Mammary epithelial cell (primary cell): ENCODE measurements at regions not wholly inside any gene's neighbourhood (a gene's known extent, or its start where the extent isn't known, plus 50 kb on each side); places are given as distances from the start of the nearest gene placed in this dataset.

Experiments
- CTCF ChIP-seq, 2 donors: IDR thresholded peaks in 1 of 2; conservative IDR thresholded peaks in 1 of 2; 2 replicates each; pipeline ENCODE4 v1.5.1; 2011 to 2012; ENCODE audit warnings: inconsistent platforms in 2 of 2, low read length in 2 of 2, mild to moderate bottlenecking in 2 of 2, control low read depth in 1 of 2, low read depth in 1 of 2; ENCODE audit not compliant: insufficient read depth in 1 of 2; ENCODE audit errors: extremely low read depth in 1 of 2
- EZH2 ChIP-seq: IDR thresholded peaks from 2 replicates; pipeline ENCODE4 v1.6.1; 2012; ENCODE audit warnings: low read length, inconsistent platforms, borderline replicate concordance

- TF ChIP-seq CTCF (conservative IDR thresholded peaks at IDR 0.05 in 1 of 2, IDR thresholded peaks at IDR 0.05 in 1 of 2; ENCODE audit: extremely low read depth in 1 of 2, insufficient read depth in 1 of 2, low read depth in 1 of 2, low read length in 2 of 2) (no peak), EZH2 (no peak)
Measured at GRCh38 chr2:59462422-59463197, 1090.8 kb downstream of the BCL11A start.
